GM18870 (cell line): ENCODE measurements at regions not wholly inside any gene's neighbourhood (a gene's known extent, or its start where the extent isn't known, plus 50 kb on each side); places are given as distances from the start of the nearest gene placed in this dataset.

Experiments used
- ATAC-seq: cut with Tn5 transposase; IDR thresholded peaks from one replicate; pipeline ENCODE4 v1.9.1; 2021; ENCODE audit warnings: moderate library complexity; ENCODE audit not compliant: unreplicated experiment

DNA sequence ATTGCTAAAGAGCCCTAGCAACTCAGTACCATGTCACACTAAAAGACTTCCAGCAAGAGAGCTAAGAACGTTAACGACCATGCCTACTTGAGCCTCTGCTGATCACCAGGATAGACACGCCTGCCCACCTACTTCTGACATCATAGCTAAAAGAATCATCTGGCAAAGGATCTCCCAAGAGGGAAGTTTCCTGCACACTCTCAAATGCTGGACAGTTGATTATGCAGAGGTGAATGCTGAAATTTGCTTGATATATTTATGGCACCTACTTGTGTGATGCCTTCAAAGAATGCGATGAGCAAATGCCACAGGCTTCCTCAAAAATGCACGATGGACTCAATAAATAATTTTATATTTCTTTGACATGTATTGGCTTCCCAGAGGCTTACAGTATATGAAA, 113.6 kb downstream of the GALC start:
- no peak for ATAC-seq

GRCh38 chr14:87878959-87879358, 114.0 kb downstream of the GALC start:
- no peak for ATAC-seq

- no peak for ATAC-seq
Observed at GRCh38 chr14:87877877-87878276, 115.1 kb downstream of the GALC start.

GRCh38 chr14:87874676-87875075, 118.3 kb downstream of the GALC start:
- no peak for ATAC-seq

DNA sequence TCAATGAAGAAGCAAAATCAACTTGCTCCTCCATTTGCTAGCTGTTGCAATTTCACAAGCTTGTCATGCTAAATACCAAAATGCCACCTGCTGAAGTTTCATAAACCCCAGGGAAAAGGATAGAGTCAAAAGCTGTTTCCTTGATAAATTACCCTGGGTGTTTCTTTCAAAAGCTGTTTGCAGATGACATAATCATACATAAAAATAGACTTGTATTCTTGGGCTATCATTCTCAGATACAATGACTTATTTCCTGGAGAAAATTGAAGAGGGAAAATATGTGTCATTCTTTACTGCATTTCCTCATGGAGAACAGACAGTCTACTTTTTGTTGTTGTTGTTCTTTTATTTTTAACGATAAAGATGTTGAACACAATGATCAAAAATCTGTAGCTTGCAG, 119.2 kb downstream of the GALC start:
- no peak for ATAC-seq

- peak; percentile 89 for ATAC-seq
Observed at GRCh38 chr14:87869619-87870583, 123.1 kb downstream of the GALC start.

DNA sequence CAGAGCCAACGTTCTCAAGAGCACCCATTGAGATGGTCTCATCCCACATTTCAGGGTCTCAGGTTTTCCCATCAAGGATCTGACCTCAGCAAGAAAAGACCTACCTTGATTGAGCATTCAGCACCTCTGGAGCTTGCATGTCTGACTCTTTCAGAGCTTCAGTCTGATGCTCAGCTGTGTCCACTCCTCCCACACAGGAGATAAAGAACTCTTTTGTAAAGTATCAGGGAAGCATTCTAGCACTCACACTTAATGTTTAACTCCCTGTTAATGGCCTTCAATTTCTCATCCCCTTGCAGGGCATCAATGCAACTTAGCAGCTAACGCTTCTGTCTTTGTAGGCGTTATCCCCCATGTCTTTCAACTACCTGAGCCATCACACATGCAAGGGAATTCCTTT, 124.1 kb downstream of the GALC start:
- no peak for ATAC-seq

DNA sequence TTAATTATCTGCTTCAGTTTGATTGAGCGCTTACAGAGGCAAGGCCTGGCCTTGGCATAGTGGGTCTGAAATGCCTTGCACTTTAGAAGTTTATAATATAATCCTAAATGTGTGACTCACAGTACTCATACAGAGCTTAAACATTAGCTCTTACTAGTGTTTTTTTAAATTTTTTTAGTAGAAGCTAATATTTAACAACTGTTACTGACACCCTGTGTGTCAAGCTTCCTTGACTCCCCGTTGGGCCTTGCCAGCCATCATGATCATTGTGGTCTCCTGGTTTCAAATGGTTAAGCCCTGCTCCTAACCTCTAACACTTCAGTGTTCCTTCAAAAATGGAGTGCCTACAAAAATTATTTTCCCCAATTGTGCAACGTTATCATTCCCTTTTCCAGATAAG, 126.9 kb downstream of the GALC start:
- ATAC-seq, result no peak

DNA sequence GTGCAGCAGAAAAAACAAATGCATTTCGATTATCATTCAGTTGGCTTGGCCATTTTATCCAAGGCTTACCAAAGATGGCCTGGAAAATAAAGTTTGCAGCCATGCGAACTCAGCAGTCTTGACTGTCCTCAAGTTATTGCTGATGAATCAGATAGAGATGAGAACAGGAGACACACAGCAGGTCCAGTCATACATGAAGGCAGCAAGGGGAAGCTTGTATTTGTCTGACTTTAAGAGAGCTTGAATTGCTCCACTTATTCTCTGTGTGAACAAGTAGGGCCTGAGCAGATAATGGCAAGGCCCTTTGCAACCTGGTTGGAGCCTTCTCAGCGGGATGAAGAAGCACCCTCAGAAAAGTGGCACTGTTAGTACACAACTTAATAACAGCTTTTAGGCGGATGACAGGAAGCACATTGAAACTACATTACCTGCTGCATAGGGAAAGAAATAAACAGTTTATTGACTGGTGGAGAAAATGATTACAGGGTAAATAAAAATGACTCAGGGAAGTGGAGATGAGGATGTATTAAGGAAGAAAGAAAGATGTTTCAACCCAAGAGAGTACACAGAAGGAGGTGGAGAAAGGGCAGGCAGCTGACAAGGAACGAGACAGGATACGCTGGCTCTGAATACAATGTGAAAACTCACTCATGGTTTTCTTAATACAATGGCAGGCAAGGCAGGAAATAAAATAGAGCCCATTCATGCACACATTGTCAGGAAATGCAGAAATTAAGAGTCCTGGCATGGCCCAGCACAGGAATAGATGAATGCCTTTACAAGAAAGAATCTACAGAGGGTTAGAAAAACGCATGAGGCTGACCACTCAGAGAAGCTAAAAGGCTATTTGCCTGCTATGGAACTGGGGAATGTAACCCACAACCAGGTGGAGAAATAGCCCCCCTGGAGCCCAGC, 128.4 kb downstream of the GALC start:
- no peak for ATAC-seq

GRCh38 chr14:87863047-87863446, 129.9 kb downstream of the GALC start:
- no peak for ATAC-seq

GRCh38 chr14:87852107-87852506, 140.9 kb downstream of the GALC start:
- no peak for ATAC-seq

DNA sequence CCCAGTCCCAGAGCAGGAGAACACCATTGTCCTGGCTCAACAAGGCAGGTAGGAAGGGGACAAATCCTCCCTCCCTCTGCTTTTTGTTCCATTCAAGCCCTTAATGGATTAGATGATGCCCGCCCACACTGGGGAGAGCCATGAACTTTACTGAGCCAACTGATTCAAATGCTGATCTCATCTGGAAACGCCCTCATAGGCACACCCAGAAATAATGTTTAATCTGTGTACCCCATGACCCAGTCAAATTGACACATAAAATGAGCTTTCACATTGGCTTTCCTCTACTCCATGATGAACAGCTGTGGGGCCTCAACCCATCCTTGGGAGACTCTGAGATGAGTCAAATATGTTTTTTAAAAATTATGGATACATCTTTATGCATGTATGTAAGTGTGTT, 141.8 kb downstream of the GALC start:
- ATAC-seq, result no peak

- ATAC-seq, result no peak
Observed at GRCh38 chr14:87847216-87847755, 145.7 kb downstream of the GALC start.

DNA sequence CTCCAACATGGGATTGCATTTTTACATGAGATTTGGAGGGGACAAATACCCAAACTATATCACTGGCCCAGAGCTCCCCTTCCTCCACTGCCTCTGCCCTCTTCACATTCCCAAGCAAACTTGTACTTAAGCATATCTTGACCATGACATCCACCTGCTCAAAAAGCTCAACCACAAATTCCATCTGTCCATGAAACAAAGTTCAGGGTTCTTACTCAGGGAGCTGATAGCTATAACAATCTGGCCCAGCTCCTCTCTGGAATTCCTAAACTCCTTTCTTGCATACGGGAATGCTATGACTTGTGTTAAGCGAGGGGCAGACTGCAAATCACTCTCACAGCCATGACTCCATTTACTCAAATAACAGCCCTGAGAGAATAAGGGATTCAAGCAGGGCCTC, 152.1 kb downstream of the GALC start:
- ATAC-seq, result no peak

GRCh38 chr14:87838931-87839330, 154.1 kb downstream of the GALC start:
- ATAC-seq, result no peak

- no peak for ATAC-seq
Observed at GRCh38 chr14:87837296-87837695, 155.7 kb downstream of the GALC start.

DNA sequence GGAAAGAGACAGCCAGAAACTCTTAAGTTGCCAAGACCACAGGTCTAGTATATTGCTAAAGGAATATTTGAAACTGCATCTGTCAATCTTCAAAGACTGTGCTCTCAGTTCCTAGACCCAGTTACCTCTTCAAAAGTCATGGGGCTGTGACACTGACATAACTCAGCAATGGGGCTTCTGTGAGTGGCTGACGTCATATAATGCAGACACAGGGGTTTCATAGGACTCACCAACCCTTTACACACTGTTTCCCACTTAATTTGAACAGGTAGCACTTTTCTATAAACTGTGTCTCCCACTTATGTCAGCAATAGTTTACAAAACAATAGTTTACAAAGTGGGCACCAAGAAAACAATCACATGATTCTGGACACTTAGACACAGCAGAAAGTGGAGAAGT, 158.4 kb downstream of the GALC start:
- ATAC-seq, result no peak

- ATAC-seq, result no peak
Observed at GRCh38 chr14:87833026-87833425, 160.0 kb downstream of the GALC start.

GRCh38 chr14:87830443-87831096, 162.4 kb downstream of the GALC start:
- no peak for ATAC-seq

DNA sequence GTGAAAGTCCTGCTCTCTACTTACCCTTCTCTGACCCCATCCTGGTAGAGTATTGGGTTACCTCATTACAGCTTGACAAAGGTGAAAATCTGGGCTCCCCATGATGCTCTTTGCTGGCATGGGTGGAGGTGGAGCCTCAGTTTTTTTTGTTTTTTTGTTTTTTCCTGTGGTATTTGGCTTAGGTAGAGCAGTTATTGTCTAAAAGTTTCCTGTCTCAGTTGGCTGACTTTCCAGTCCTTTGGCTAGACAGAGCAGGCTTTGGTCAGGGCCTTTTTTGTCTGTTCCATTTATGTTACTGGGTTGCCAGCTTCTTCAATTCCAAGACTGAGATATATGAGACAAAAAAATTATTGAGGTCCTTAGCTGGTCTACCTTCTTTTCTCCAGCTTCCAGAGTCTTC, 163.4 kb downstream of the GALC start:
- ATAC-seq, result no peak

DNA sequence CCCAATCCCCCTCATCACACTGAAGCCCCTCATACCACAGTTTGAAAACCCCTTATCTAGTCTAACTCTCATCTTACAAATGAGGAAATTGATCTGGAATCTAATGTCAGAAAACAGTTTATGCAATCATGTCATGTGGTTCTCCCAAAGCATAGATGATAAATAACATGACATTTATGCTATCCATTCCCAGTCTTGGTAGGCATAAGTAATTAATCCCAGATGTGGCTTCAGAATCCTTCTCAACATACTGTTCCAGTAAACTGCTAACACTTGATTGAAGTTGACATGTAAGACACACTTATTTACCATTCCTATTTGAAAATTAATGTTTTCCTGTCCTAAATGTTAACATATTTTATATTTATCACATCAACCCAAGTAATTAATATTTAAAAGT, 168.7 kb downstream of the GALC start:
- no peak for ATAC-seq
